Loucy (cell line): ENCODE measurements at regions not wholly inside any gene's neighbourhood (a gene's known extent, or its start where the extent isn't known, plus 50 kb on each side); places are given as distances from the start of the nearest gene placed in this dataset.
"Not testable (repeated sequence)": the region's sequence is repeated elsewhere in the genome, so short reads cannot be mapped to it uniquely, and the experiment has no call there.

Experiments used
- H2AFZ ChIP-seq: fragments of 200-600 bp; sonication (generic); 2 replicates; pipeline ENCODE4 v1.6.0; 2016; ENCODE audit warnings: antibody characterized with exemption, mild to moderate bottlenecking, low read length, moderate library complexity
- H3F3A ChIP-seq: fragments of 200-600 bp; 2 replicates; pipeline ENCODE4 v1.6.0; 2016; ENCODE audit warnings: antibody characterized with exemption, low read depth, mild to moderate bottlenecking
- H3K27me3 ChIP-seq: fragments of 200-600 bp; sonication (generic); 2 replicates; pipeline ENCODE4 v1.6.1; 2014; ENCODE audit warnings: low read length, mild to moderate bottlenecking; ENCODE audit not compliant: insufficient read depth, poor library complexity, severe bottlenecking
- H3K36me3 ChIP-seq: fragments of 200-600 bp; sonication (generic); 2 replicates; pipeline ENCODE4 v1.6.1; 2016; ENCODE audit warnings: low read length; ENCODE audit not compliant: insufficient read depth
- H3K4me1 ChIP-seq: fragments of 200-600 bp; sonication (generic); 2 replicates; pipeline ENCODE4 v1.5.1; 2014; ENCODE audit warnings: low read length, mild to moderate bottlenecking; ENCODE audit not compliant: insufficient read depth, poor library complexity, severe bottlenecking
- H3K4me2 ChIP-seq: fragments of 200-600 bp; sonication (generic); 2 replicates; pipeline ENCODE4 v1.6.0; 2014; ENCODE audit warnings: antibody characterized with exemption, low read length, low read depth, mild to moderate bottlenecking; ENCODE audit not compliant: poor library complexity, severe bottlenecking
- H3K4me3 ChIP-seq: fragments of 200-600 bp; sonication (generic); 2 replicates; pipeline ENCODE4 v1.5.1; 2014; ENCODE audit warnings: low read length, mild to moderate bottlenecking, mixed read lengths; ENCODE audit not compliant: poor library complexity, severe bottlenecking
- H3K79me2 ChIP-seq: fragments of 200-600 bp; sonication (generic); 2 replicates; pipeline ENCODE4 v1.6.1; 2014; ENCODE audit warnings: low read length; ENCODE audit not compliant: insufficient read depth
- H3K9ac ChIP-seq: fragments of 200-600 bp; sonication (generic); 2 replicates; pipeline ENCODE4 v1.6.0; 2014; ENCODE audit warnings: mild to moderate bottlenecking, low read depth, low read length, moderate library complexity; ENCODE audit not compliant: poor library complexity, severe bottlenecking
- H3K9me2 ChIP-seq: fragments of 200-600 bp; sonication (generic); replicated peaks from 2 replicates; pipeline ENCODE4 v1.6.1; 2016; ENCODE audit warnings: low read depth, low read length, mixed read lengths
- H3K9me3 ChIP-seq: fragments of 200-600 bp; sonication (generic); 2 replicates; pipeline ENCODE4 v1.6.1; 2014; ENCODE audit warnings: mild to moderate bottlenecking, antibody characterized with exemption, low read length, low read depth; ENCODE audit not compliant: insufficient read depth
- H4K20me1 ChIP-seq: fragments of 200-600 bp; sonication (generic); 2 replicates; pipeline ENCODE4 v1.6.0; 2014; ENCODE audit warnings: antibody characterized with exemption, low read length, mild to moderate bottlenecking; ENCODE audit not compliant: insufficient read depth, poor library complexity, severe bottlenecking
- CTCF ChIP-seq: fragments of 200-600 bp; sonication (generic); conservative IDR thresholded peaks from 2 replicates; pipeline ENCODE4 v1.5.1; 2014; ENCODE audit warnings: mild to moderate bottlenecking, antibody characterized with exemption, low read length
- EZH2phosphoT487 ChIP-seq: fragments of 200-600 bp; IDR thresholded peaks from 2 replicates; pipeline ENCODE4 v1.6.1; 2018; ENCODE audit warnings: antibody characterized with exemption, mild to moderate bottlenecking, moderate library complexity, borderline replicate concordance

GRCh38 chr3:127439621-127440020 is 150.9 kb downstream of the TPRA1 start:
- H3K79me2 ChIP-seq = no peaks in the 10 kb centered on the region
- H3K27me3 ChIP-seq = no peaks in the 10 kb centered on the region
- H3F3A ChIP-seq = no peaks in the 10 kb centered on the region
- H4K20me1 ChIP-seq = no peaks in the 10 kb centered on the region
- H2AFZ ChIP-seq = no peak overlapping the region
- H3K36me3 ChIP-seq = no peaks in the 10 kb centered on the region
- H3K4me1 ChIP-seq = no peaks in the 10 kb centered on the region
- H3K9me2 ChIP-seq = no peaks in the 10 kb centered on the region
- H3K9me3 ChIP-seq = no peaks in the 10 kb centered on the region
- no peak overlapping the region for H3K4me2 ChIP-seq
- no peak for TF ChIP-seq EZH2phosphoT487
- H3K4me3 ChIP-seq = no peak overlapping the region
- H3K9ac ChIP-seq = no peak overlapping the region

GRCh38 chr3:127438951-127439350 is 151.1 kb upstream of the PRR20G start:
- Histone ChIP-seq H3K4me2 (no peak overlapping the region), H3K4me3 (no peak overlapping the region), H3K27me3 (no peaks in the 10 kb centered on the region), H3K9me3 (no peaks in the 10 kb centered on the region), H3K4me1 (no peaks in the 10 kb centered on the region), H3K9ac (no peak overlapping the region), H4K20me1 (no peaks in the 10 kb centered on the region), H2AFZ (no peak overlapping the region), H3K79me2 (no peaks in the 10 kb centered on the region), H3K36me3 (no peaks in the 10 kb centered on the region), H3F3A (no peaks in the 10 kb centered on the region), H3K9me2 (no peaks in the 10 kb centered on the region)
- no peak for TF ChIP-seq CTCF
- no peak for TF ChIP-seq EZH2phosphoT487

- Histone ChIP-seq H3K4me1 (no peaks in the 10 kb centered on the region), H3K79me2 (no peaks in the 10 kb centered on the region), H3K36me3 (no peaks in the 10 kb centered on the region), H3K27me3 (no peaks in the 10 kb centered on the region), H4K20me1 (no peaks in the 10 kb centered on the region), H3K9me3 (no peaks in the 10 kb centered on the region), H3K9ac (no peak overlapping the region), H2AFZ (no peak overlapping the region), H3K4me3 (no peak overlapping the region), H3K9me2 (no peaks in the 10 kb centered on the region), H3K4me2 (no peak overlapping the region), H3F3A (no peaks in the 10 kb centered on the region)
- TF ChIP-seq CTCF (no peak), EZH2phosphoT487 (no peak)
Measured at GRCh38 chr3:127438371-127438770, 150.5 kb upstream of the PRR20G start.

GRCh38 chr3:127435299-127435698 is 147.5 kb upstream of the PRR20G start:
- H3K9me3 ChIP-seq, H3K79me2 ChIP-seq, H3K9me2 ChIP-seq, H3K4me3 ChIP-seq, H3K4me1 ChIP-seq, H2AFZ ChIP-seq, H3K27me3 ChIP-seq, H4K20me1 ChIP-seq, H3K4me2 ChIP-seq, H3K36me3 ChIP-seq, H3K9ac ChIP-seq, H3F3A ChIP-seq: not testable (repeated sequence)
